SK-N-SH treated with all-trans-retinoic acid at 6 μM for 48 hours (cell line): ENCODE measurements at regions not wholly inside any gene's neighbourhood (a gene's known extent, or its start where the extent isn't known, plus 50 kb on each side); places are given as distances from the start of the nearest gene placed in this dataset.

ENCODE experiments used
- CREB5 ChIP-seq: fragments of 250-450 bp; sonication (Bioruptor Pico); IDR thresholded peaks from 2 replicates; pipeline ENCODE4 v1.5.1; 2020; ENCODE audit warnings: low read depth, mild to moderate bottlenecking, moderate library complexity
- ESRRG ChIP-seq: fragments of 250-450 bp; sonication (Bioruptor Pico); IDR thresholded peaks from 2 replicates; pipeline ENCODE4 v1.6.1; 2021; ENCODE audit warnings: mild to moderate bottlenecking
- PATZ1 ChIP-seq: fragments of 250-450 bp; sonication (Bioruptor Pico); IDR thresholded peaks from 2 replicates; pipeline ENCODE4 v1.8.0; 2020; ENCODE audit warnings: mild to moderate bottlenecking, moderate library complexity, borderline replicate concordance
- PPARA ChIP-seq: fragments of 250-450 bp; sonication (Bioruptor Pico); IDR thresholded peaks from 2 replicates; pipeline ENCODE4 v1.5.0; 2020; ENCODE audit warnings: mild to moderate bottlenecking, borderline replicate concordance
- RARB ChIP-seq: fragments of 250-450 bp; sonication (Bioruptor Pico); IDR thresholded peaks from 2 replicates; pipeline ENCODE4 v1.8.0; 2021; ENCODE audit warnings: mild to moderate bottlenecking, moderate library complexity
- TCF4 ChIP-seq: fragments of 250-450 bp; sonication (Bioruptor Pico); IDR thresholded peaks from 2 replicates; pipeline ENCODE4 v1.8.0; 2021; ENCODE audit warnings: mild to moderate bottlenecking, moderate library complexity, borderline replicate concordance
- TOX ChIP-seq: fragments of 250-450 bp; sonication (Bioruptor Pico); IDR thresholded peaks from 2 replicates; pipeline ENCODE4 v1.8.0; 2021; ENCODE audit warnings: mild to moderate bottlenecking, moderate library complexity, borderline replicate concordance
- ZFP30 ChIP-seq: fragments of 450-650 bp; formaldehyde crosslinking; IDR thresholded peaks from 2 replicates; pipeline ENCODE4 v1.5.0; 2022; ENCODE audit warnings: mild to moderate bottlenecking, moderate library complexity
- ZNF70 ChIP-seq: fragments of 450-650 bp; formaldehyde crosslinking; IDR thresholded peaks from 2 replicates; pipeline ENCODE4 v1.5.0; 2020; ENCODE audit warnings: mild to moderate bottlenecking, moderate library complexity
- ZNF8 ChIP-seq: fragments of 450-650 bp; formaldehyde crosslinking; IDR thresholded peaks from 2 replicates; pipeline ENCODE4 v1.5.0; 2020; ENCODE audit warnings: mild to moderate bottlenecking, moderate library complexity

GRCh38 chr2:192245329-192245728 is 50.6 kb upstream of the TMEFF2 start:
- no peak for TF ChIP-seq RARB (CRISPR knock-in tag)
- no peak for TF ChIP-seq PPARA (CRISPR knock-in tag)
- TF ChIP-seq ESRRG = no peak
- TF ChIP-seq PATZ1 (CRISPR knock-in tag) = no peak
- no peak for TF ChIP-seq CREB5 (CRISPR knock-in tag)
- no peak for TF ChIP-seq ZNF70 (CRISPR knock-in tag)
- no peak for TF ChIP-seq TCF4 (CRISPR knock-in tag)
- TF ChIP-seq ZNF8 (CRISPR knock-in tag) = no peak
- TF ChIP-seq ZFP30 = no peak
- TF ChIP-seq TOX (CRISPR knock-in tag) = no peak
